DMS153 treated with DMSO at 0.1 percent for 48 hours (cell line): ENCODE measurements at regions not wholly inside any gene's neighbourhood (a gene's known extent, or its start where the extent isn't known, plus 50 kb on each side); places are given as distances from the start of the nearest gene placed in this dataset.
"Not testable (repeated sequence)": the region's sequence is repeated elsewhere in the genome, so short reads cannot be mapped to it uniquely, and the experiment has no call there.

Source experiments
- DNase-seq: peaks from one replicate; lab custom pipeline; 2025; ENCODE audit not compliant: unreplicated experiment; lab: John Stamatoyannopoulos, UW

GRCh38 chr6:168834042-168834587 is 393.1 kb downstream of the SMOC2 start:
- DNase-seq, result no peak

GRCh38 chr6:168828800-168829199 is 387.8 kb downstream of the SMOC2 start:
- DNase-seq, result no peak

- no peak for DNase-seq
Measured at GRCh38 chr6:168828035-168828434, 387.1 kb downstream of the SMOC2 start.

GRCh38 chr6:168827586-168827871 is 386.5 kb downstream of the SMOC2 start:
- DNase-seq, result no peak

DNA sequence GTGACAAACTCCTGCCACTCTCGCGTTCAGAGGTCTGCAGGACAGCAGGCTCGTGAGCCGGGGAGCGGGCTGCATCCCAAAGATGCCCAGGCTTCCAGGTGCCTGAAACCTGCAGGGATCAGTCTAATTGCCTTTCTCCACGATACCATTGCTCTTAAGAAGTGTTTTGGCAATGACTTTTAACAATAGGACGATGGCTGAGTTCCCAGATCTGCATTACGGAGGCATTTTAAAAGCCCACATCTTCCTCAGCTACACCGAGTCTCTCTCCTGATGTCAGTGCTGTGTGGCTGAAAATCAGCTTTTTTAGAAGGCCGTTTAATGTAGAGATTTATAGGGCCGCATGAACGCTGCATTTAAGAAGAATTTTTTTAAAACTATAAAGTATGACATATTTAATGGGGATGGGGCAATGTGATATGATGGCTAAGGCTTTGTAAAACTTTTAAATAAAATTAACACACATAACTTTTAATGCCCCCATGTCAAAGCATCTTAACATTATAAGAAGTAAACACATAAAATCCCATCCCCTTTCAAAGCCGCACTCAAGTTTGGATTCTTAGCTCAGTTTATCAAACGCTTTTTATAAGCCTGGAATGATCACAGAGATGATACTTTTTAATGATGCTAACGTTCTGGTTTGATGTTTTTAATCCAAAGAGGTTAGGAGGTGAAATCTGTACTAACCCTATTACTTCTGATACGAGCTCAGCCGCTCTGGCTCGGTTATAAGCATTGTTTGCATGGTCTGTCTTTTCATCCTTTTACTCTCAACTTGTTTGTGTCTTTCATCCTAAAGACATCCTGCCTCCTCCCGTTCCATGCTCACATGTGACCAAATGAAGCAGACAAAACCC is 386.0 kb downstream of the SMOC2 start:
- no peak for DNase-seq

DNA sequence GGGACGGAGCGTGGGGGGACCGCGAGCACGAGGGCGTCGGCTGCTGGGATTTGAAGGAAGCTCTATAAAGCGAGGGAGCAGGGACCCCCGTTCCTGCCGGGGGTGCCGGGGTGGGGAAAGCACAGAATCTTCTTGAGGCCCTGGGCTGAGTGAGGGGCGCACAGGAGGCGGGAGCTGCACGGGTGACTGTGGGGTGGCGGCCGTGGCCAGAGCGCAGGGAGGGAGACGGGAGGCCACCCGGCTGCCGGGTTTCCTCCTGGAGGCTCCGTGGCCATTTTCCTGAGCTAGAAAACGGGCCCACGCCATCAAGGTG is 385.1 kb downstream of the SMOC2 start:
- DNase-seq, result no peak

- DNase-seq, result no peak
Measured at GRCh38 chr6:168825226-168826077, 384.5 kb downstream of the SMOC2 start.

DNA sequence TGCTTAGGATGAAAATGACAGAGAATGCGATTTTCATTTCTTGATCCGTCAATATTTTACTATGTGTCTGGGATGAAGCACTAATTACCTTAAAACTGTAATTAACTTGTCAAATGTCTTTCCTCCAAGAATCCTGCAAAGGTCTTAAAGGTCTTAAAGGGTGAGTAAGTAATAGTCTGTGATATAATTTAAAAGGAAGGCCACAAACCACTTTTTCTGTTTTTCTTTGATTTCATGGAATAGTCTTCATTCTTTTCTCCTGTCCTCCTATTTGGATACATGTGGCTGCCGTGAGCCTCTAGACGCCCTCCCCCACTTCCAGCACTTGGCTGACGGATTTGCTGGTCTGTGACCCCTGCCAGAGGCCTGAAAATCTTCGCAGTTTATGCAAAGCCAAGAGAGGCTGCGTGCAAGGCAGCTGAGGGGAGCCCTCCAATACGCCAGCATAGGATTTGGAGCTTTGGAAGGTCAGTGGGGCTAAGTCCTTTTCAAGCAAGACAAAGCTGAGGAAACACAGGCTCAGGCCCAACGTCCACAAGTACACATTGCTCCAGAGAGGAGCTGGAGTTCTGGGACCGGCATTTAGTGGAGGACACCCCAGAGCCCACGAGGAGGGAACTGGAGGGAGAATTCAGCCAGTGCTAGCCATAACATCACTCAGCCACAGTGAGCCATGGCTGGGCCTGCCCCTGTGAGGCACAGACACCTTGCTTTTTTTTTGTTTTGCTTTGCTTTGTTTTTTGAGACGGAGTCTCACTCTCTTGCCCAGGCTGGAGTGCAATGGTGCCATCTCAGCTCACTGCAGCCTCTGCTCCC is 382.6 kb downstream of the SMOC2 start:
- DNase-seq, result no peak

DNA sequence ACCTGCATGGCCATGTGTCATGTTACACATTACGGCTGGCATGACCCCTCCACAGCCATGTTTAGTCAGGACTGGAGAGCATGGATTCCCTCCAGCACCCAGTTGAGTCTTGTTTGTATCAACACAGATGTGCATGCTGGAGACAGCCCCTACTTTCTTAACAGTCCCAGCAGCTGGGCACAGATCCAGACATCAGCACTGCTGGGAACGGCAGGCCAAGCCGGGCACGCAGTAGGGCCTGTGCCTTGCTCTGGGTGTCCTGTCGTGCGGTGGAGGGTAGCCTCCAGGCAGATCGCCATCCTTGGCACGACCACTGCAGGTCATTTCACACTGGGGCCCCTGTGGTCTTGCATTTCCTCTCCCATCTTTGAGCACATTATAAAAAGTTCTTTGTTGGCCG is 381.4 kb downstream of the SMOC2 start:
- no peak for DNase-seq

- no peak for DNase-seq
Measured at GRCh38 chr6:168819546-168819945, 378.6 kb downstream of the SMOC2 start.

DNA sequence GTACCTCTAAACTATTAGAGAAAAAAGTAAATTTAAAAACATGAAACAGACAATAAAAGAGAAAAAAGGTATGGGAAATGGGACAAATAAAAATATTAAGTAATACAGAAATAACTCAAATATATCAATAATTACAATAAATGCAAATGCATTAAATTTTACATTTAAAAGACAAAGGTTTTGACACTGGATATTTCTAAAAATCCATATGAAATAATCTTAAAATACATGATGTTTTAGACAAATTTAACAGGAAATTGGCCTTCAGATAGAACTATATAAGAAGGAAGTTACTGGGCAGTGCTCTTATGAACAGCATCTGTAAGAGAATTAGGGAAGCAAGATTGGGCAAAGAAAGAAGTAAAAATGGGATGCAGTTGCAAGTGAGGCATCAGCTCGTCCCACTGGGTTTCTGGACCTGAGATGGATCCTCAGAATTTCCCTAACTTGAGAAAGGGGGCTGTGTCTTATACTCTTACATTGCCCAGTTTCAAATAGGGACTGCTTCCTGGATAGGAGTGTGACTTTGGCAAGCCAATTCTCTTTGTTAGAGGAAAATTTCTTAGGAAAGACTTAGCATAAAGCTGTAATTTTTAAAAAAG is 376.7 kb downstream of the SMOC2 start:
- DNase-seq, result no peak

- DNase-seq, result no peak
Measured at GRCh38 chr6:168815229-168815628, 374.2 kb downstream of the SMOC2 start.

DNA sequence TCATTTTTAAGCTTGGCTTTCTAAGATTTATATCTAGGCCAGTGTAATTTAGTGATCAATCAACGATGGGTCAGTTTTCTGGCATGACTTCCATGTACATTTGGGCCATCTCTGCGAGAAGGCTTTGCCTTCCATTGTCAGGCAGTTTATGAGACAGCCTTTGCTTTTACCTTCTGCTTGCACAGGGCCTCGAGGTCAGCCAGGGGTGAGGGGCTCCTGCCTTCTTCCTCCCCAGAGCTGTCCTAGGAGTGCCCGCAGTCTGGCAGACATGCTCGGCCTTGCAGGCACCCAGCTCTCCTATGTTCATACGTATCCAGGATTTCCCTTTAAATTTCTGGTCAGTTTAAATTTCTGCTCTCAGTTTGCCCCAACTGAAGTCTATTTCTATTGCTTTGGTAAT is 367.2 kb downstream of the SMOC2 start:
- DNase-seq, result no peak

- DNase-seq, result no peak
Measured at GRCh38 chr6:168804331-168804730, 363.3 kb downstream of the SMOC2 start.

- no peak for DNase-seq
Measured at GRCh38 chr6:168803874-168804273, 362.9 kb downstream of the SMOC2 start.

DNA sequence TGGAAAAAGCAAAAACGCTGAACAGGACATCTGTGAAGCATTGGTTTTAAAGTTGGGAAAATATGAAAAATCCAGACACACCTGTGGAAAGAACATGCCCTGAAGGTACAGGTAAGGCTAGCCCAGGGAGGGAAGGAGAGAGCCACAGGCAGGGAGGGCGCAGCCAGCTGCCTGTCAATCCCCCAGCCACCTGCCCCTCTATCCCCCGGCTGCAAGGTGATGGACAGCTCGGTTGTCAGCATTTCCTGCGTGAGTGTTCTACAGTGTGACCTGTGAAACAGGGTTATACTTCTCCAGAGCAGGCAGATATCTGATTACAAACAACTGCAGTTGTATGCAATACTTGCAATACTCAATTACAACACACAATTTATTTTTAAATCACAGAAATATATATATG is 358.1 kb downstream of the SMOC2 start:
- DNase-seq, result no peak

- DNase-seq, result no peak
Measured at GRCh38 chr6:168796106-168796505, 355.1 kb downstream of the SMOC2 start.

DNA sequence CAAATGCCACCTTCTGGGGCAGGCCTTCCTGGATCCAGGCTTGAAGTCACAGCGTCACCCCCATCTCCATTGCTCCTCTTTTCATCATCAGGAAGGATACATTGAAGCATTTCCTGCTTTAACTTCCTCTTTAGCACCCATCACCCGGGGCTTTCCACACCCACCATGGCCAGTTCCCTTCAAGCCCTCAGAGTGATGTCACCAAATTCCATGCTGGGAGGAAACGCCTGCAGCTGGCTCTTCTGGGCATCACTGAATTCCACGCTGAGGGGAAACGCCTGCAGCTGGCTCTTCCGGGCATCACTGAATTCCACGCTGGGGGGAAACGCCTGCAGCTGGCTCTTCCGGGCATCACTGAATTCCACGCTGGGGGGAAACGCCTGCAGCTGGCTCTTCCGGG is 354.6 kb downstream of the SMOC2 start:
- DNase-seq, result not testable (repeated sequence)

DNA sequence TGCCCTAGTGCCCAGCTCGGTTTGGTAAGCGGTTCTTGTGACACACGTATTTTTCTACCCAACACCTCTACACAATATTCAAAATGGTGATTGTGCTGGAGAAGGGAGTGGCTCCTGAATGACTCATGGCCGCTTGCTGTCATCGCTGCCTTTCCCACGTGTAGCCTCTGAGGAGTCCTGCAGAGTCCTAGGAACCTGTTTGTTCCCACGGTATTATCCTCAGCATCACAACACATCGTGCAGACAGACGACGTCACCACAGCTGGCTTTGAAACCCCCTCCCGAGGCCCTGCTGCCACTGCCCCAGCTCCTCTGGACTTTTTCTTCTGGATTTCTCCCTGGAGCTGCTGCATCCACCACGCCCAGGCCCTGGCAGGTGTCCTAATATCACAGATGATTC is 353.5 kb downstream of the SMOC2 start:
- DNase-seq, result no peak

DNA sequence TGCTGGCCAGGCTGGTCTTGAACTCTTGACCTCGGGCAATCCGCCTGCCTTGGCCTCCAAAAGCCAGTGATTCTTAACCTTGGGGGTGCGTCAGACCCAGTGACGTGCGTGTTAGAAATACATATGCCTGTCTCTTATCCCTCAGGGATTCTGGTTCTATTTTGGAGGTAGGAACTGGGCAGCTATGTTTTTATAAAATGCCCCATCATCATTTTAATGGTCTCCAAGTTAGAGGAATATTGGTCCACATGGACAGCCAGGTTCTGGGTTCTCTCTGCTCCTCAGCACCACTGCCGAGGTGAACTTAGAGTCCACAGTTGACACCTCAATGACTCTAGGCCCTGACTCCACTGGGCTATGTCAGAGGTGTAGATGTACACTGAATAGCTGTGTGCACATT is 352.7 kb downstream of the SMOC2 start:
- DNase-seq, result no peak

- no peak for DNase-seq
Measured at GRCh38 chr6:168791917-168792316, 350.9 kb downstream of the SMOC2 start.
